ENCODE measurements at regions not wholly inside any gene's neighbourhood (a gene's known extent, or its start where the extent isn't known, plus 50 kb on each side); places are given as distances from the start of the nearest gene placed in this dataset.

GRCh38 chr9:129347316-129348120 is 169.5 kb upstream of the IER5L start:
- TF ChIP-seq POLR2AphosphoS5 (IDR thresholded peaks at IDR 0.05; ENCODE audit: low read depth) (no peak), CTCF (IDR thresholded peaks at IDR 0.05; ENCODE audit: insufficient read depth, low read length) (no peak)

Data from HL-60 (cell line).